ENCODE measurements at regions not wholly inside any gene's neighbourhood (a gene's known extent, or its start where the extent isn't known, plus 50 kb on each side); places are given as distances from the start of the nearest gene placed in this dataset.

DNA sequence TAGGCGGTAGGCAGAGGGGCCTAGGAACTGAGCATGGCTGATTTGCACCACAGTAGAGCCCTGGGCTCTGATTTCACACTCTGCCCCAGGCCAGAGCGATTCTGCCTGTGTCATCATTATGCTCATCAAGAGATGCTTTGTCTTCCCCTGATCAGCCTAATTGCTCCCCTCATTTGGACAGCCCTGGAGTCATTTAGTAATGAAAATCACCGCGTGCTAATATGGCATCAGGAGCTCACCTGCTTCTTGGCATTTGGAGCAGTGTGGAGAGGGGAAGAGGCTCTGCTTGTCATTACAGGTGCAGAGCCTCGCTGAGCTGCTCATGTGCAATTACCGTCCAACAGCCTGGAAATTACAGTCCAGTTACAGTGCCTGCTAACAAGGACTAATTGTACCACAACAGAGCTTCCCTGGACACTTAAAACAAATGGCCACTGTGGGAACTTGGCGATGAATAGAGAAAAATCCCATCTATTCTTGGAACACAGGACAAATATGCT is 157.1 kb upstream of the WSCD1 start:
- 83% methylated on average over 7 of the region's 7 CpGs for WGBS
- Histone ChIP-seq H3K4me1 (ENCODE audit: control insufficient read depth in 4 of 4, insufficient read depth in 4 of 4, low read length in 3 of 4) (no peaks in the 10 kb centered on the region), H3K27me3 (ENCODE audit: control insufficient read depth in 4 of 4, insufficient read depth in 4 of 4, low read length in 3 of 4) (peaks cover 0 to 5% (median 0%) of the 10 kb centered on the region in 4 donors), H3K36me3 (ENCODE audit: control insufficient read depth in 4 of 4, insufficient read depth in 3 of 4, low read depth in 1 of 4, low read length in 3 of 4) (no peaks in the 10 kb centered on the region), H3K4me3 (ENCODE audit: low read depth in 1 of 3, low read length in 3 of 3) (no peak overlapping the region), H3K27ac (ENCODE audit: low read depth in 1 of 2, low read length in 2 of 2) (no peak overlapping the region), H3K9ac (ENCODE audit: low read depth in 1 of 2, low read length in 2 of 2) (no peak overlapping the region), H3K9me3 (ENCODE audit: control insufficient read depth in 4 of 4, low read length in 3 of 4) (no peaks in the 10 kb centered on the region)
- TF ChIP-seq EGR1 (IDR thresholded peaks at IDR 0.05; ENCODE audit: low read depth in 2 of 2) (no peak), HNF4A (conservative IDR thresholded peaks at IDR 0.05) (no peak), RXRA (IDR thresholded peaks at IDR 0.05) (no peak)
- TF ChIP-seq, protein P1, sequence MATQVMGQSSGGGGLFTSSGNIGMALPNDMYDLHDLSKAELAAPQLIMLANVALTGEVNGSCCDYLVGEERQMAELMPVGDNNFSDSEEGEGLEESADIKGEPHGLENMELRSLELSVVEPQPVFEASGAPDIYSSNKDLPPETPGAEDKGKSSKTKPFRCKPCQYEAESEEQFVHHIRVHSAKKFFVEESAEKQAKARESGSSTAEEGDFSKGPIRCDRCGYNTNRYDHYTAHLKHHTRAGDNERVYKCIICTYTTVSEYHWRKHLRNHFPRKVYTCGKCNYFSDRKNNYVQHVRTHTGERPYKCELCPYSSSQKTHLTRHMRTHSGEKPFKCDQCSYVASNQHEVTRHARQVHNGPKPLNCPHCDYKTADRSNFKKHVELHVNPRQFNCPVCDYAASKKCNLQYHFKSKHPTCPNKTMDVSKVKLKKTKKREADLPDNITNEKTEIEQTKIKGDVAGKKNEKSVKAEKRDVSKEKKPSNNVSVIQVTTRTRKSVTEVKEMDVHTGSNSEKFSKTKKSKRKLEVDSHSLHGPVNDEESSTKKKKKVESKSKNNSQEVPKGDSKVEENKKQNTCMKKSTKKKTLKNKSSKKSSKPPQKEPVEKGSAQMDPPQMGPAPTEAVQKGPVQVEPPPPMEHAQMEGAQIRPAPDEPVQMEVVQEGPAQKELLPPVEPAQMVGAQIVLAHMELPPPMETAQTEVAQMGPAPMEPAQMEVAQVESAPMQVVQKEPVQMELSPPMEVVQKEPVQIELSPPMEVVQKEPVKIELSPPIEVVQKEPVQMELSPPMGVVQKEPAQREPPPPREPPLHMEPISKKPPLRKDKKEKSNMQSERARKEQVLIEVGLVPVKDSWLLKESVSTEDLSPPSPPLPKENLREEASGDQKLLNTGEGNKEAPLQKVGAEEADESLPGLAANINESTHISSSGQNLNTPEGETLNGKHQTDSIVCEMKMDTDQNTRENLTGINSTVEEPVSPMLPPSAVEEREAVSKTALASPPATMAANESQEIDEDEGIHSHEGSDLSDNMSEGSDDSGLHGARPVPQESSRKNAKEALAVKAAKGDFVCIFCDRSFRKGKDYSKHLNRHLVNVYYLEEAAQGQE (IDR thresholded peaks at IDR 0.05), result no peak
- no peak for DNase-seq (ENCODE audit: low spot score)

DNA sequence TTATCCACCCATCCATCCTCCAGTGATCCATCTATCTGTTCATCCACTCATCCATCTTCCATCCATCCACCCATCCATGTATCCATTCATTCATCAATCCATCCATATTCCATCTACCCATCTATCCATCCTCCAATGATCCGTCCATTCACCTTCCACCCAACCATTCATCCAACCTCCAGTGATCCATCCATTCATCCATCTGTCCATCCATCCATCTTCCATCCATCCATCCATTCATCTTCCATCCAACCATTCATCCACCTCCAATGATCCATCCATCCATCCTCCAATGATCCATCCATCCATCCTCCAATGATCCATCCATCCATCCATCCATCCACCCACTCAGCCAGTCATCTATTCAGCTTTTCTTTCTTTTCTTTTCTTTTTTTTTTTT is 156.5 kb upstream of the WSCD1 start:
- peaks cover 0 to 4% (median 0%) of the 10 kb centered on the region in 4 donors for H3K27me3 ChIP-seq (ENCODE audit: control insufficient read depth in 4 of 4, insufficient read depth in 4 of 4, low read length in 3 of 4)
- WGBS, result 87% methylated on average over 1 of the region's 1 CpG
- no peak for DNase-seq (ENCODE audit: low spot score)
- TF ChIP-seq HNF4A (conservative IDR thresholded peaks at IDR 0.05), result no peak
- TF ChIP-seq, protein P2, sequence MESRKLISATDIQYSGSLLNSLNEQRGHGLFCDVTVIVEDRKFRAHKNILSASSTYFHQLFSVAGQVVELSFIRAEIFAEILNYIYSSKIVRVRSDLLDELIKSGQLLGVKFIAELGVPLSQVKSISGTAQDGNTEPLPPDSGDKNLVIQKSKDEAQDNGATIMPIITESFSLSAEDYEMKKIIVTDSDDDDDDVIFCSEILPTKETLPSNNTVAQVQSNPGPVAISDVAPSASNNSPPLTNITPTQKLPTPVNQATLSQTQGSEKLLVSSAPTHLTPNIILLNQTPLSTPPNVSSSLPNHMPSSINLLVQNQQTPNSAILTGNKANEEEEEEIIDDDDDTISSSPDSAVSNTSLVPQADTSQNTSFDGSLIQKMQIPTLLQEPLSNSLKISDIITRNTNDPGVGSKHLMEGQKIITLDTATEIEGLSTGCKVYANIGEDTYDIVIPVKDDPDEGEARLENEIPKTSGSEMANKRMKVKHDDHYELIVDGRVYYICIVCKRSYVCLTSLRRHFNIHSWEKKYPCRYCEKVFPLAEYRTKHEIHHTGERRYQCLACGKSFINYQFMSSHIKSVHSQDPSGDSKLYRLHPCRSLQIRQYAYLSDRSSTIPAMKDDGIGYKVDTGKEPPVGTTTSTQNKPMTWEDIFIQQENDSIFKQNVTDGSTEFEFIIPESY (IDR thresholded peaks at IDR 0.05), result no peak
- TF ChIP-seq EGR1 (IDR thresholded peaks at IDR 0.05; ENCODE audit: low read depth in 2 of 2), result no peak
- TF ChIP-seq RAD21 (IDR thresholded peaks at IDR 0.05), result no peak
- TF ChIP-seq, protein P1 (IDR thresholded peaks at IDR 0.05), result no peak
- no peak for TF ChIP-seq FOXA2 (IDR thresholded peaks at IDR 0.05)
- TF ChIP-seq NR2F2 (IDR thresholded peaks at IDR 0.05), result no peak
- no peak for TF ChIP-seq TAF1 (conservative IDR thresholded peaks at IDR 0.05)
- no peak for TF ChIP-seq GABPA (IDR thresholded peaks at IDR 0.05 in 1 of 2, conservative IDR thresholded peaks at IDR 0.05 in 1 of 2)
- no peak for TF ChIP-seq YY1 (IDR thresholded peaks at IDR 0.05)
- no peak for TF ChIP-seq FOXA1 (IDR thresholded peaks at IDR 0.05)
- TF ChIP-seq, protein P3, sequence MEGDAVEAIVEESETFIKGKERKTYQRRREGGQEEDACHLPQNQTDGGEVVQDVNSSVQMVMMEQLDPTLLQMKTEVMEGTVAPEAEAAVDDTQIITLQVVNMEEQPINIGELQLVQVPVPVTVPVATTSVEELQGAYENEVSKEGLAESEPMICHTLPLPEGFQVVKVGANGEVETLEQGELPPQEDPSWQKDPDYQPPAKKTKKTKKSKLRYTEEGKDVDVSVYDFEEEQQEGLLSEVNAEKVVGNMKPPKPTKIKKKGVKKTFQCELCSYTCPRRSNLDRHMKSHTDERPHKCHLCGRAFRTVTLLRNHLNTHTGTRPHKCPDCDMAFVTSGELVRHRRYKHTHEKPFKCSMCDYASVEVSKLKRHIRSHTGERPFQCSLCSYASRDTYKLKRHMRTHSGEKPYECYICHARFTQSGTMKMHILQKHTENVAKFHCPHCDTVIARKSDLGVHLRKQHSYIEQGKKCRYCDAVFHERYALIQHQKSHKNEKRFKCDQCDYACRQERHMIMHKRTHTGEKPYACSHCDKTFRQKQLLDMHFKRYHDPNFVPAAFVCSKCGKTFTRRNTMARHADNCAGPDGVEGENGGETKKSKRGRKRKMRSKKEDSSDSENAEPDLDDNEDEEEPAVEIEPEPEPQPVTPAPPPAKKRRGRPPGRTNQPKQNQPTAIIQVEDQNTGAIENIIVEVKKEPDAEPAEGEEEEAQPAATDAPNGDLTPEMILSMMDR (IDR thresholded peaks at IDR 0.05; ENCODE audit: low read depth, low read length, missing input control), result no peak
- TF ChIP-seq SP1 (IDR thresholded peaks at IDR 0.05), result no peak
- TF ChIP-seq HNF4G (IDR thresholded peaks at IDR 0.05), result no peak
- TF ChIP-seq, protein P4, sequence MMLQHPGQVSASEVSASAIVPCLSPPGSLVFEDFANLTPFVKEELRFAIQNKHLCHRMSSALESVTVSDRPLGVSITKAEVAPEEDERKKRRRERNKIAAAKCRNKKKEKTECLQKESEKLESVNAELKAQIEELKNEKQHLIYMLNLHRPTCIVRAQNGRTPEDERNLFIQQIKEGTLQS (IDR thresholded peaks at IDR 0.05), result no peak
- TF ChIP-seq JUND (IDR thresholded peaks at IDR 0.05), result no peak
- TF ChIP-seq RXRA (IDR thresholded peaks at IDR 0.05), result no peak
- TF ChIP-seq, protein P5, sequence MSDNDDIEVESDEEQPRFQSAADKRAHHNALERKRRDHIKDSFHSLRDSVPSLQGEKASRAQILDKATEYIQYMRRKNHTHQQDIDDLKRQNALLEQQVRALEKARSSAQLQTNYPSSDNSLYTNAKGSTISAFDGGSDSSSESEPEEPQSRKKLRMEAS (IDR thresholded peaks at IDR 0.05), result no peak
- H3K4me3 ChIP-seq (ENCODE audit: low read depth in 1 of 3, low read length in 3 of 3), result no peak overlapping the region
- no peaks in the 10 kb centered on the region for H3K36me3 ChIP-seq (ENCODE audit: control insufficient read depth in 4 of 4, insufficient read depth in 3 of 4, low read depth in 1 of 4, low read length in 3 of 4)
- H3K9me3 ChIP-seq (ENCODE audit: control insufficient read depth in 4 of 4, low read length in 3 of 4), result no peaks in the 10 kb centered on the region
- no peaks in the 10 kb centered on the region for H3K4me1 ChIP-seq (ENCODE audit: control insufficient read depth in 4 of 4, insufficient read depth in 4 of 4, low read length in 3 of 4)
- H3K27ac ChIP-seq (ENCODE audit: low read depth in 1 of 2, low read length in 2 of 2), result no peak overlapping the region
- H3K9ac ChIP-seq (ENCODE audit: low read depth in 1 of 2, low read length in 2 of 2), result no peak overlapping the region
